ENCODE measurements at regions not wholly inside any gene's neighbourhood (a gene's known extent, or its start where the extent isn't known, plus 50 kb on each side); places are given as distances from the start of the nearest gene placed in this dataset.

DNA sequence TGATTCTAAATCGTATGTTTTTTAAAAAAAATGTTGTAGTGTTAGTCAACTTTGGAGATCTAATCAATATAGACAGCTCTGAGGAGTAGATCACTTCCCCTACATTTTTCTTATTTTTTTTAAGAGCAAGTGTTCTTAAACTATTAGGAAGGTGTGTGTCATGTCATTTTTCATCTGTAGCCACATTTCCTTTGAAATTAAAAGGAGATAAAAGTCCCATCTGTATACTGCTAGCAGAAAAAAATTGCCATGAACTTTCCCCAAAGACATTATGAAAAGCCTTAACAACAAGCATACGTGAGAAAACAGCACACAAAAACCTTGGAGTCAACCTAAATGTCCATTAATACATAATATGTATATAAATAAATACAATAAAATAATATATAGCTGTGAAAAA, 286.6 kb downstream of the ETS1 start:
- no peak overlapping the region for H2AFZ ChIP-seq (ENCODE audit: low read depth, low read length)
- no peaks in the 10 kb centered on the region for H3K4me1 ChIP-seq (ENCODE audit: control insufficient read depth, extremely low read depth, insufficient read depth, low read length)
- dilution Hi-C loops (cut with MboI; ENCODE audit: extremely low pct_ligation_motif_present, low sequenced_read_pairs) (loop anchor here (25.0 kb wide), 1 partner anchor 337 kb away; no protein-coding TSS in a partner anchor), intact Hi-C loops (cut with micrococcal nuclease) (no loop called here)
- no peaks in the 10 kb centered on the region for H4K20me1 ChIP-seq (replicated peaks; ENCODE audit: control insufficient read depth, extremely low read depth, insufficient read depth, low read length)
- H3K27ac ChIP-seq (ENCODE audit: insufficient read depth, low read depth, low read length) = no peak overlapping the region
- ChIA-PET CTCF (interaction anchor here (2.4 kb wide), 1 partner anchor 10 kb away, joined by 5 read pairs; no protein-coding TSS in a partner anchor), POLR2A (no interaction called here)
- TF ChIP-seq POLR2A (IDR thresholded peaks at IDR 0.05; ENCODE audit: low read depth, low read length) = no peak
- TF ChIP-seq, protein P1, sequence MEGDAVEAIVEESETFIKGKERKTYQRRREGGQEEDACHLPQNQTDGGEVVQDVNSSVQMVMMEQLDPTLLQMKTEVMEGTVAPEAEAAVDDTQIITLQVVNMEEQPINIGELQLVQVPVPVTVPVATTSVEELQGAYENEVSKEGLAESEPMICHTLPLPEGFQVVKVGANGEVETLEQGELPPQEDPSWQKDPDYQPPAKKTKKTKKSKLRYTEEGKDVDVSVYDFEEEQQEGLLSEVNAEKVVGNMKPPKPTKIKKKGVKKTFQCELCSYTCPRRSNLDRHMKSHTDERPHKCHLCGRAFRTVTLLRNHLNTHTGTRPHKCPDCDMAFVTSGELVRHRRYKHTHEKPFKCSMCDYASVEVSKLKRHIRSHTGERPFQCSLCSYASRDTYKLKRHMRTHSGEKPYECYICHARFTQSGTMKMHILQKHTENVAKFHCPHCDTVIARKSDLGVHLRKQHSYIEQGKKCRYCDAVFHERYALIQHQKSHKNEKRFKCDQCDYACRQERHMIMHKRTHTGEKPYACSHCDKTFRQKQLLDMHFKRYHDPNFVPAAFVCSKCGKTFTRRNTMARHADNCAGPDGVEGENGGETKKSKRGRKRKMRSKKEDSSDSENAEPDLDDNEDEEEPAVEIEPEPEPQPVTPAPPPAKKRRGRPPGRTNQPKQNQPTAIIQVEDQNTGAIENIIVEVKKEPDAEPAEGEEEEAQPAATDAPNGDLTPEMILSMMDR (IDR thresholded peaks at IDR 0.05; ENCODE audit: extremely low read depth in 1 of 2, insufficient read depth in 1 of 2, low read depth in 1 of 2, low read length in 2 of 2) = no peak
- TF ChIP-seq POLR2AphosphoS5 (IDR thresholded peaks at IDR 0.05; ENCODE audit: insufficient read depth, low read depth, low read length) = no peak
- no peak for TF ChIP-seq FOS (IDR thresholded peaks at IDR 0.05; ENCODE audit: borderline replicate concordance, insufficient read depth, low read length)
- TF ChIP-seq, protein P2, sequence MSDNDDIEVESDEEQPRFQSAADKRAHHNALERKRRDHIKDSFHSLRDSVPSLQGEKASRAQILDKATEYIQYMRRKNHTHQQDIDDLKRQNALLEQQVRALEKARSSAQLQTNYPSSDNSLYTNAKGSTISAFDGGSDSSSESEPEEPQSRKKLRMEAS (IDR thresholded peaks at IDR 0.05; ENCODE audit: insufficient read depth, insufficient read length) = no peak
- TF ChIP-seq MYC (IDR thresholded peaks at IDR 0.05; ENCODE audit: low read depth, low read length) = no peak
- TF ChIP-seq EZH2 (IDR thresholded peaks at IDR 0.05; ENCODE audit: borderline replicate concordance, low read depth, low read length, severe bottlenecking) = no peak
- TF ChIP-seq JUN (IDR thresholded peaks at IDR 0.05; ENCODE audit: borderline replicate concordance, insufficient read depth, insufficient read length, low read depth) = no peak
- TF ChIP-seq GATA2 (IDR thresholded peaks at IDR 0.05; ENCODE audit: insufficient read depth, insufficient read length, low read depth, low read length) = no peak
- H3K36me3 ChIP-seq (ENCODE audit: control insufficient read depth in 2 of 2, extremely low read depth in 1 of 2, insufficient read depth in 2 of 2, low read length in 2 of 2) = no peaks in the 10 kb centered on the region
- no TSS peak for BruUV-seq (replicated peaks)
- no peaks in the 10 kb centered on the region for H3K79me2 ChIP-seq (ENCODE audit: control insufficient read depth, insufficient read depth, low read length)
- no peak for FAIRE-seq
- DNase-seq (ENCODE audit: low read depth, low spot score) = no peak
- H3K4me2 ChIP-seq (ENCODE audit: insufficient read depth, low read length) = no peak overlapping the region
- no peaks in the 10 kb centered on the region for H3K9me3 ChIP-seq (replicated peaks; ENCODE audit: control insufficient read depth, insufficient read depth, low read length)
- H3K4me3 ChIP-seq (replicated peaks in 1 of 3; ENCODE audit: insufficient read depth in 1 of 3, low read depth in 1 of 3, low read length in 3 of 3) = no peak overlapping the region
- no peaks in the 10 kb centered on the region for H3K27me3 ChIP-seq (ENCODE audit: control insufficient read depth in 2 of 2, insufficient read depth in 2 of 2, low read length in 2 of 2)
- no peak overlapping the region for H3K9ac ChIP-seq (replicated peaks; ENCODE audit: extremely low read depth, insufficient read depth, low read length)
- H3K9me1 ChIP-seq (replicated peaks; ENCODE audit: control insufficient read depth, extremely low read depth, insufficient read depth, low read length) = no peaks in the 10 kb centered on the region

Data from endothelial cell of umbilical vein (primary cell).